ENCODE measurements at regions not wholly inside any gene's neighbourhood (a gene's known extent, or its start where the extent isn't known, plus 50 kb on each side); places are given as distances from the start of the nearest gene placed in this dataset.

DNA sequence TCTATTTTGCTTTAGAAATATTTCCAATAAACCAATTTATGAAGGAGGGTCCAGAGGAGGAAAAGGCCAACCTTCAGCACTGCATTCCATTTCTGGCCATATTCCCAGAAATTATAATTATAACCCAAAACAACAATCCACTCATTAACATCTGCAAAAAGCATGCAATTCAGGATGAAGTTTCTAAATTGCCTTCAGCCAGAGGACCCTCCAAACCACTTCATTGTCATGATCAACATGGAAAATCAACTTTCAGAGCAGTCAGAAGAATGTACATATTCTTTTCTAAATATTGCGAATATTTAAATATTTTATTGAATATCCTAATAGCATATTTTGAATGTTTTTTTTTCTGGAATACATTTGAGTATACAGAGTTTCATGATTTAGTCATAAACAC is 332.6 kb upstream of the TMEM132C start:
- no peaks in the 10 kb centered on the region for H4K20me1 ChIP-seq (ENCODE audit: low read depth, low read length)
- H3K27me3 ChIP-seq (ENCODE audit: low read length), result no peaks in the 10 kb centered on the region
- no peaks in the 10 kb centered on the region for H3F3A ChIP-seq (ENCODE audit: insufficient read depth)
- H3K79me2 ChIP-seq (ENCODE audit: insufficient read depth, low read length), result no peaks in the 10 kb centered on the region
- H3K36me3 ChIP-seq (ENCODE audit: low read length), result no peaks in the 10 kb centered on the region
- no peak overlapping the region for H3K4me3 ChIP-seq (ENCODE audit: insufficient read depth, low read length, poor library complexity, severe bottlenecking)
- no peak overlapping the region for H3K9ac ChIP-seq (ENCODE audit: low read length)
- no peaks in the 10 kb centered on the region for H3K9me2 ChIP-seq (replicated peaks; ENCODE audit: insufficient read depth, low read length)
- no peak overlapping the region for H3K27ac ChIP-seq (ENCODE audit: low read depth, low read length)
- no peak overlapping the region for H3K4me2 ChIP-seq (ENCODE audit: low read depth, low read length, poor library complexity, severe bottlenecking)
- no peak overlapping the region for H2AFZ ChIP-seq (ENCODE audit: low read depth, low read length, severe bottlenecking)
- TF ChIP-seq, protein P1, sequence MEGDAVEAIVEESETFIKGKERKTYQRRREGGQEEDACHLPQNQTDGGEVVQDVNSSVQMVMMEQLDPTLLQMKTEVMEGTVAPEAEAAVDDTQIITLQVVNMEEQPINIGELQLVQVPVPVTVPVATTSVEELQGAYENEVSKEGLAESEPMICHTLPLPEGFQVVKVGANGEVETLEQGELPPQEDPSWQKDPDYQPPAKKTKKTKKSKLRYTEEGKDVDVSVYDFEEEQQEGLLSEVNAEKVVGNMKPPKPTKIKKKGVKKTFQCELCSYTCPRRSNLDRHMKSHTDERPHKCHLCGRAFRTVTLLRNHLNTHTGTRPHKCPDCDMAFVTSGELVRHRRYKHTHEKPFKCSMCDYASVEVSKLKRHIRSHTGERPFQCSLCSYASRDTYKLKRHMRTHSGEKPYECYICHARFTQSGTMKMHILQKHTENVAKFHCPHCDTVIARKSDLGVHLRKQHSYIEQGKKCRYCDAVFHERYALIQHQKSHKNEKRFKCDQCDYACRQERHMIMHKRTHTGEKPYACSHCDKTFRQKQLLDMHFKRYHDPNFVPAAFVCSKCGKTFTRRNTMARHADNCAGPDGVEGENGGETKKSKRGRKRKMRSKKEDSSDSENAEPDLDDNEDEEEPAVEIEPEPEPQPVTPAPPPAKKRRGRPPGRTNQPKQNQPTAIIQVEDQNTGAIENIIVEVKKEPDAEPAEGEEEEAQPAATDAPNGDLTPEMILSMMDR (IDR thresholded peaks at IDR 0.05; ENCODE audit: insufficient read depth, low read length, poor library complexity, severe bottlenecking), result no peak
- H3K9me3 ChIP-seq (ENCODE audit: insufficient read depth, low read length), result no peaks in the 10 kb centered on the region

DNA sequence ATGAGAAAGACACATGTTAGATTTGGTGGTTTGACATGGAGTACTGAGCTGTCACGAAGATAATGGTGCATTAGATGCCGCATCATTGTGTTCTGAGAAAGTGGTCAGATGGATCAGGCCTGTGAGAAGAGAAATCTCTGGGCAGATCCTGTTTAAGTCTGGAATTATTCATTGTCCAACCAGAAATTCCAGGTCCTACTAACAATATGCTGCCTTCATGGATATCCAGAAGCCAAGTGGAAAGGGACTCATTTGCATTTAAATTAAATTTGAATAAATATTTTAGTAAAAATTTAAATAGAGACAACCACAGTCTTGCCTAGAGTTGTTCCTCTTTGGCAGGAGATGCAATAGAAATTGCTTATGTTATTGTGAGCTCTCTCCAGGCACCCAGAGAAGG is 330.5 kb upstream of the TMEM132C start:
- Histone ChIP-seq H3K9ac (ENCODE audit: low read length) (no peak overlapping the region), H3K9me2 (replicated peaks; ENCODE audit: insufficient read depth, low read length) (no peaks in the 10 kb centered on the region), H3K27me3 (ENCODE audit: low read length) (no peaks in the 10 kb centered on the region), H3K4me3 (ENCODE audit: insufficient read depth, low read length, poor library complexity, severe bottlenecking) (no peak overlapping the region), H3K27ac (ENCODE audit: low read depth, low read length) (no peak overlapping the region), H2AFZ (ENCODE audit: low read depth, low read length, severe bottlenecking) (no peak overlapping the region), H4K20me1 (ENCODE audit: low read depth, low read length) (no peaks in the 10 kb centered on the region), H3K9me3 (ENCODE audit: insufficient read depth, low read length) (no peaks in the 10 kb centered on the region), H3K79me2 (ENCODE audit: insufficient read depth, low read length) (no peaks in the 10 kb centered on the region), H3F3A (ENCODE audit: insufficient read depth) (no peaks in the 10 kb centered on the region), H3K4me2 (ENCODE audit: low read depth, low read length, poor library complexity, severe bottlenecking) (no peak overlapping the region), H3K36me3 (ENCODE audit: low read length) (no peaks in the 10 kb centered on the region)
- TF ChIP-seq, protein P1 (IDR thresholded peaks at IDR 0.05; ENCODE audit: insufficient read depth, low read length, poor library complexity, severe bottlenecking), result no peak
- no peak for TF ChIP-seq EZH2phosphoT487 (conservative IDR thresholded peaks at IDR 0.05; ENCODE audit: low read length)

DNA sequence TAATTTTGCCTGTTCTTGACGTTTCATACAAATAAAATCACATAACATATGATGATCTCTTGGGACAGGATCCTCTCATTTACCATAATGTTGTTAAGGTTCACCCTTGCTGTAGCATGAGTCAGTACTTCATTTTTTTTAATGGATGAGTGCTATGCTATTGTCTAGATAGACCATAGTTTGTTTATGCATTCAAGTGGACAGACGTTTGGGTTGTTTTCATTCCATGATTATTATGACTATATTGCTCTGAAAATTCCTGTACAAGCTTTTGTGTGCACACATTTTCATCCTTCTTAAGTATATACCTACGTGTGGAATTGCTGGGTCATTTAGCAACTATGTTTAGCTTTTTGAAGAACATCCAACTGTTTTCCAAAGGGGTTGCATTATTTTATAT is 325.6 kb upstream of the TMEM132C start:
- no peaks in the 10 kb centered on the region for H3F3A ChIP-seq (ENCODE audit: insufficient read depth)
- H3K36me3 ChIP-seq (ENCODE audit: low read length), result no peaks in the 10 kb centered on the region
- H3K27me3 ChIP-seq (ENCODE audit: low read length), result no peaks in the 10 kb centered on the region
- H3K4me2 ChIP-seq (ENCODE audit: low read depth, low read length, poor library complexity, severe bottlenecking), result no peak overlapping the region
- H3K9me3 ChIP-seq (ENCODE audit: insufficient read depth, low read length), result no peaks in the 10 kb centered on the region
- H4K20me1 ChIP-seq (ENCODE audit: low read depth, low read length), result no peaks in the 10 kb centered on the region
- H3K79me2 ChIP-seq (ENCODE audit: insufficient read depth, low read length), result no peaks in the 10 kb centered on the region
- H3K27ac ChIP-seq (ENCODE audit: low read depth, low read length), result no peak overlapping the region
- H3K9ac ChIP-seq (ENCODE audit: low read length), result no peak overlapping the region
- H3K9me2 ChIP-seq (replicated peaks; ENCODE audit: insufficient read depth, low read length), result no peaks in the 10 kb centered on the region
- H3K4me3 ChIP-seq (ENCODE audit: insufficient read depth, low read length, poor library complexity, severe bottlenecking), result no peak overlapping the region
- TF ChIP-seq EZH2phosphoT487 (conservative IDR thresholded peaks at IDR 0.05; ENCODE audit: low read length), result no peak
- TF ChIP-seq, protein P1 (IDR thresholded peaks at IDR 0.05; ENCODE audit: insufficient read depth, low read length, poor library complexity, severe bottlenecking), result no peak
- no peak overlapping the region for H2AFZ ChIP-seq (ENCODE audit: low read depth, low read length, severe bottlenecking)

DNA sequence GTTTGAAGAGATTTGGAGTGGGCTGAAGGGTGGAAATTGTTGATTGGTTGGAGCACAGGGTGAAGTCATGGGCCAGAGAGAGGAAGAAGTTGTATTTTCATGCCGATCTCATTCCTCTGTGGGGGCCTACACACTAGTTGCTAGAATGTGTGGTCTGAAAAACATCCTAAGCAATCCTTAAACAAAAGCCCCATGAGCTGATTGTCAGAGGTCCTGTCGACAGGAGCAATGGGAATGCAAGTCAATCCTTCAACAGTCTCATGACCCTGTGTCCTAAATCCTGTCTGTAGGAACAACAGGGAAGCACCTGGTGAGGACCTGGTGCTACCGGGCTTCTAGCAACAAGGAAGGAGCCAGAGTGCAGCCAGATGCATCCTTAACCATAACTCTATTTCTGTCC is 324.0 kb upstream of the TMEM132C start:
- H3K9ac ChIP-seq (ENCODE audit: low read length), result no peak overlapping the region
- no peak overlapping the region for H3K4me3 ChIP-seq (ENCODE audit: insufficient read depth, low read length, poor library complexity, severe bottlenecking)
- H3F3A ChIP-seq (ENCODE audit: insufficient read depth), result no peaks in the 10 kb centered on the region
- no peaks in the 10 kb centered on the region for H3K79me2 ChIP-seq (ENCODE audit: insufficient read depth, low read length)
- TF ChIP-seq, protein P1 (IDR thresholded peaks at IDR 0.05; ENCODE audit: insufficient read depth, low read length, poor library complexity, severe bottlenecking), result no peak
- no peak for TF ChIP-seq EZH2phosphoT487 (conservative IDR thresholded peaks at IDR 0.05; ENCODE audit: low read length)
- H3K27ac ChIP-seq (ENCODE audit: low read depth, low read length), result no peak overlapping the region
- no peak overlapping the region for H3K4me2 ChIP-seq (ENCODE audit: low read depth, low read length, poor library complexity, severe bottlenecking)
- no peaks in the 10 kb centered on the region for H3K9me2 ChIP-seq (replicated peaks; ENCODE audit: insufficient read depth, low read length)
- H2AFZ ChIP-seq (ENCODE audit: low read depth, low read length, severe bottlenecking), result no peak overlapping the region
- no peaks in the 10 kb centered on the region for H4K20me1 ChIP-seq (ENCODE audit: low read depth, low read length)
- no peaks in the 10 kb centered on the region for H3K9me3 ChIP-seq (ENCODE audit: insufficient read depth, low read length)
- no peaks in the 10 kb centered on the region for H3K27me3 ChIP-seq (ENCODE audit: low read length)
- H3K36me3 ChIP-seq (ENCODE audit: low read length), result no peaks in the 10 kb centered on the region
